Immature natural killer cell (primary cell): ENCODE measurements at regions not wholly inside any gene's neighbourhood (a gene's known extent, or its start where the extent isn't known, plus 50 kb on each side); places are given as distances from the start of the nearest gene placed in this dataset.
"Not testable (repeated sequence)": the region's sequence is repeated elsewhere in the genome, so short reads cannot be mapped to it uniquely, and the experiment has no call there.

ENCODE experiments used
- DNase-seq, 3 donors: peaks; one replicate each; pipeline ENCODE4 v3.0.0; 2022; ENCODE audit warnings: mixed read lengths in 1 of 3
- H3K27ac Mint-ChIP-seq, 6 donors: one replicate each; pipeline ENCODE4 v1.8.0; 2020; ENCODE audit warnings: mixed read lengths in 6 of 6, mild to moderate bottlenecking in 5 of 6, inconsistent platforms in 4 of 6, moderate library complexity in 3 of 6
- H3K27me3 Mint-ChIP-seq, 3 donors: one replicate each; pipeline ENCODE4 v1.8.0; 2020 to 2021; ENCODE audit warnings: low read depth in 3 of 3, mild to moderate bottlenecking in 3 of 3, mixed read lengths in 3 of 3, moderate library complexity in 3 of 3, inconsistent platforms in 1 of 3
- H3K36me3 Mint-ChIP-seq, 3 donors: one replicate each; pipeline ENCODE4 v1.8.0; 2020; ENCODE audit warnings: mixed read lengths in 3 of 3, inconsistent platforms in 2 of 3, mild to moderate bottlenecking in 2 of 3
- H3K4me1 Mint-ChIP-seq, 2 donors: one replicate each; pipeline ENCODE4 v1.8.0; 2020; ENCODE audit warnings: inconsistent platforms in 2 of 2, mild to moderate bottlenecking in 2 of 2, mixed read lengths in 2 of 2, moderate library complexity in 1 of 2
- H3K4me3 Mint-ChIP-seq, 5 donors: one replicate each; pipeline ENCODE4 v1.8.0; 2020; ENCODE audit warnings: mild to moderate bottlenecking in 5 of 5, mixed read lengths in 5 of 5, inconsistent platforms in 3 of 5, moderate library complexity in 3 of 5
- H3K9me3 Mint-ChIP-seq, 6 donors: one replicate each; pipeline ENCODE4 v1.8.0; 2020; ENCODE audit warnings: mild to moderate bottlenecking in 6 of 6, mixed read lengths in 6 of 6, inconsistent platforms in 4 of 6, moderate library complexity in 3 of 6

- Mint-ChIP-seq H3K9me3 (peaks cover 0 to 12% (median 3%) of the 10 kb centered on the region in 6 donors), H3K27me3 (no peaks in the 10 kb centered on the region), H3K4me3 (no peak overlapping the region), H3K27ac (no peak overlapping the region), H3K36me3 (no peaks in the 10 kb centered on the region), H3K4me1 (no peaks in the 10 kb centered on the region)
- DNase-seq, result no peak
Observed at GRCh38 chr5:86129009-86129408, 488.7 kb upstream of the COX7C start.

- Mint-ChIP-seq H3K27ac (no peak overlapping the region), H3K4me1 (no peaks in the 10 kb centered on the region), H3K9me3 (peaks cover 2 to 9% (median 3%) of the 10 kb centered on the region in 6 donors), H3K4me3 (no peak overlapping the region), H3K36me3 (no peaks in the 10 kb centered on the region), H3K27me3 (peaks cover 0 to 2% (median 0%) of the 10 kb centered on the region in 3 donors)
- DNase-seq, result no peak
Observed at GRCh38 chr5:86137297-86137696, 480.4 kb upstream of the COX7C start.

GRCh38 chr5:86143837-86144236, 473.9 kb upstream of the COX7C start:
- H3K4me3 Mint-ChIP-seq, result no peak overlapping the region
- H3K9me3 Mint-ChIP-seq, result peaks cover 3 to 28% (median 10%) of the 10 kb centered on the region in 6 donors
- no peaks in the 10 kb centered on the region for H3K4me1 Mint-ChIP-seq
- H3K27ac Mint-ChIP-seq, result no peak overlapping the region
- H3K27me3 Mint-ChIP-seq, result no peaks in the 10 kb centered on the region
- DNase-seq, result no peak
- peaks cover 0 to 7% (median 0%) of the 10 kb centered on the region in 3 donors for H3K36me3 Mint-ChIP-seq

- peaks cover 0 to 3% (median 0%) of the 10 kb centered on the region in 3 donors for H3K36me3 Mint-ChIP-seq
- H3K27ac Mint-ChIP-seq, result no peak overlapping the region
- H3K4me3 Mint-ChIP-seq, result no peak overlapping the region
- no peaks in the 10 kb centered on the region for H3K27me3 Mint-ChIP-seq
- H3K9me3 Mint-ChIP-seq, result peaks cover 5 to 17% (median 7%) of the 10 kb centered on the region in 6 donors
- no peak for DNase-seq
- no peaks in the 10 kb centered on the region for H3K4me1 Mint-ChIP-seq
Observed at GRCh38 chr5:86152988-86153560, 464.7 kb upstream of the COX7C start.

GRCh38 chr5:86155796-86156195, 461.9 kb upstream of the COX7C start:
- Mint-ChIP-seq H3K4me3 (no peak overlapping the region), H3K4me1 (no peaks in the 10 kb centered on the region), H3K36me3 (no peaks in the 10 kb centered on the region), H3K27ac (no peak overlapping the region), H3K27me3 (no peaks in the 10 kb centered on the region), H3K9me3 (peaks cover 0 to 15% (median 5%) of the 10 kb centered on the region in 6 donors)
- no peak for DNase-seq

GRCh38 chr5:86170194-86170593, 447.5 kb upstream of the COX7C start:
- DNase-seq, result no peak
- H3K36me3 Mint-ChIP-seq, result no peaks in the 10 kb centered on the region
- H3K9me3 Mint-ChIP-seq, result peaks cover 0 to 16% (median 5%) of the 10 kb centered on the region in 6 donors
- no peak overlapping the region for H3K27ac Mint-ChIP-seq
- H3K4me1 Mint-ChIP-seq, result no peaks in the 10 kb centered on the region
- no peak overlapping the region for H3K4me3 Mint-ChIP-seq
- peaks cover 0 to 2% (median 0%) of the 10 kb centered on the region in 3 donors for H3K27me3 Mint-ChIP-seq

GRCh38 chr5:86175224-86175623, 442.5 kb upstream of the COX7C start:
- no peak overlapping the region for H3K4me3 Mint-ChIP-seq

GRCh38 chr5:86199287-86199686, 418.5 kb upstream of the COX7C start:
- Mint-ChIP-seq H3K4me1 (no peaks in the 10 kb centered on the region), H3K27me3 (peaks cover 0 to 2% (median 0%) of the 10 kb centered on the region in 3 donors), H3K4me3 (no peak overlapping the region), H3K36me3 (no peaks in the 10 kb centered on the region), H3K9me3 (peaks cover 0 to 15% (median 2%) of the 10 kb centered on the region in 6 donors), H3K27ac (no peak overlapping the region)
- no peak for DNase-seq

More at GRCh38 chr5:86175224-86175623, 442.5 kb upstream of the COX7C start:
- DNase-seq, result no peak
- Mint-ChIP-seq H3K36me3 (no peaks in the 10 kb centered on the region), H3K9me3 (peaks cover 0 to 21% (median 4%) of the 10 kb centered on the region in 6 donors), H3K4me1 (no peaks in the 10 kb centered on the region), H3K27me3 (peaks cover 0 to 2% (median 0%) of the 10 kb centered on the region in 3 donors), H3K27ac (no peak overlapping the region)

- Mint-ChIP-seq H3K9me3 (peaks cover 2 to 14% (median 6%) of the 10 kb centered on the region in 6 donors), H3K36me3 (no peaks in the 10 kb centered on the region), H3K4me1 (no peaks in the 10 kb centered on the region), H3K27me3 (peaks cover 0 to 3% (median 0%) of the 10 kb centered on the region in 3 donors), H3K27ac (no peak overlapping the region), H3K4me3 (no peak overlapping the region)
- no peak for DNase-seq
Observed at GRCh38 chr5:86228147-86228546, 389.6 kb upstream of the COX7C start.

GRCh38 chr5:86232246-86232645, 385.5 kb upstream of the COX7C start:
- no peak for DNase-seq
- Mint-ChIP-seq H3K4me3 (no peak overlapping the region), H3K9me3 (peaks cover 0 to 5% (median under 1%) of the 10 kb centered on the region in 6 donors), H3K36me3 (no peaks in the 10 kb centered on the region), H3K27me3 (peaks cover 0 to 1% (median 0%) of the 10 kb centered on the region in 3 donors), H3K4me1 (no peaks in the 10 kb centered on the region), H3K27ac (no peak overlapping the region)

- Mint-ChIP-seq H3K36me3 (no peaks in the 10 kb centered on the region), H3K27ac (no peak overlapping the region), H3K4me1 (no peaks in the 10 kb centered on the region), H3K27me3 (no peaks in the 10 kb centered on the region), H3K9me3 (peaks cover 7 to 12% (median 8%) of the 10 kb centered on the region in 6 donors), H3K4me3 (no peak overlapping the region)
- DNase-seq, result no peak
Observed at GRCh38 chr5:86244153-86244552, 373.6 kb upstream of the COX7C start.

GRCh38 chr5:86257871-86258270, 359.9 kb upstream of the COX7C start:
- Mint-ChIP-seq H3K4me3 (no peak overlapping the region), H3K27me3 (no peaks in the 10 kb centered on the region)
- DNase-seq, result no peak

GRCh38 chr5:86284400-86285190, 333.1 kb upstream of the COX7C start:
- H3K4me1 Mint-ChIP-seq, DNase-seq, H3K27ac Mint-ChIP-seq, H3K36me3 Mint-ChIP-seq, H3K9me3 Mint-ChIP-seq, H3K27me3 Mint-ChIP-seq, H3K4me3 Mint-ChIP-seq: not testable (repeated sequence)

More at GRCh38 chr5:86257871-86258270, 359.9 kb upstream of the COX7C start:
- H3K36me3 Mint-ChIP-seq, result no peaks in the 10 kb centered on the region
- no peaks in the 10 kb centered on the region for H3K4me1 Mint-ChIP-seq
- H3K27ac Mint-ChIP-seq, result no peak overlapping the region
- H3K9me3 Mint-ChIP-seq, result peaks cover 0 to 27% (median 6%) of the 10 kb centered on the region in 6 donors

GRCh38 chr5:86287437-86287836, 330.3 kb upstream of the COX7C start:
- not testable (repeated sequence) for DNase-seq, H3K36me3 Mint-ChIP-seq, H3K4me1 Mint-ChIP-seq, H3K9me3 Mint-ChIP-seq, H3K4me3 Mint-ChIP-seq, H3K27ac Mint-ChIP-seq, H3K27me3 Mint-ChIP-seq
